HUDEP-2 (cell line): ENCODE measurements at regions not wholly inside any gene's neighbourhood (a gene's known extent, or its start where the extent isn't known, plus 50 kb on each side); places are given as distances from the start of the nearest gene placed in this dataset.
"Not testable (repeated sequence)": the region's sequence is repeated elsewhere in the genome, so short reads cannot be mapped to it uniquely, and the experiment has no call there.

ENCODE experiments used
- DNase-seq, 76 experiments: peaks; one replicate each; lab custom pipeline; 2025; ENCODE audit not compliant: unreplicated experiment in 76 of 76; lab: John Stamatoyannopoulos, UW

- not testable (repeated sequence) for DNase-seq
Measured at GRCh38 chr1:815147-815922, 108.4 kb upstream of the SAMD11 start.

GRCh38 chr1:817071-817599, 106.6 kb upstream of the SAMD11 start:
- not testable (repeated sequence) for DNase-seq

GRCh38 chr1:817658-818617, 105.8 kb upstream of the SAMD11 start:
- not testable (repeated sequence) for DNase-seq

GRCh38 chr1:818618-819291, 105.0 kb upstream of the SAMD11 start:
- DNase-seq: no peak

GRCh38 chr1:820962-821361, 102.8 kb upstream of the SAMD11 start:
- DNase-seq: no peak

- DNase-seq: peak in 2 of 76 experiments; percentile 4 to 7
Measured at GRCh38 chr1:826808-827207, 96.9 kb upstream of the SAMD11 start.

GRCh38 chr1:827211-828063, 96.3 kb upstream of the SAMD11 start:
- peak in 75 of 76 experiments; percentile 33 to 96 (median 89) for DNase-seq

GRCh38 chr1:829324-829723, 94.4 kb upstream of the SAMD11 start:
- not testable (repeated sequence) for DNase-seq

- peak in 8 of 76 experiments; percentile 3 to 22 (median 6) for DNase-seq
Measured at GRCh38 chr1:829932-830331, 93.8 kb upstream of the SAMD11 start.

- DNase-seq: not testable (repeated sequence)
Measured at GRCh38 chr1:830750-831149, 93.0 kb upstream of the SAMD11 start.

GRCh38 chr1:831522-831921, 92.2 kb upstream of the SAMD11 start:
- DNase-seq: peak in 1 of 76 experiments; percentile 4

GRCh38 chr1:832136-832535, 91.6 kb upstream of the SAMD11 start:
- DNase-seq: no peak

- DNase-seq: not testable (repeated sequence)
Measured at GRCh38 chr1:833226-833625, 90.5 kb upstream of the SAMD11 start.

GRCh38 chr1:835509-835908, 88.2 kb upstream of the SAMD11 start:
- DNase-seq: not testable (repeated sequence)

- DNase-seq: not testable (repeated sequence)
Measured at GRCh38 chr1:837601-838000, 86.1 kb upstream of the SAMD11 start.

- DNase-seq: not testable (repeated sequence)
Measured at GRCh38 chr1:838291-838690, 85.4 kb upstream of the SAMD11 start.

- DNase-seq: not testable (repeated sequence)
Measured at GRCh38 chr1:840592-840991, 83.1 kb upstream of the SAMD11 start.

- DNase-seq: not testable (repeated sequence)
Measured at GRCh38 chr1:841671-842425, 81.9 kb upstream of the SAMD11 start.

GRCh38 chr1:842799-843198, 80.9 kb upstream of the SAMD11 start:
- peak in 57 of 76 experiments; percentile 7 to 68 (median 40) for DNase-seq
